ENCODE measurements at regions not wholly inside any gene's neighbourhood (a gene's known extent, or its start where the extent isn't known, plus 50 kb on each side); places are given as distances from the start of the nearest gene placed in this dataset.

GRCh38 chr10:117796130-117796745 is 250.5 kb downstream of the RAB11FIP2 start:
- Histone ChIP-seq H3K36me3 (replicated peaks in 1 of 2; ENCODE audit: control insufficient read depth in 1 of 2, insufficient read depth in 2 of 2, low read length in 2 of 2) (no peaks in the 10 kb centered on the region), H3K4me2 (replicated peaks; ENCODE audit: extremely low read depth, low read length, poor library complexity, severe bottlenecking) (no peak overlapping the region), H3K9ac (ENCODE audit: insufficient read depth, low read length, poor library complexity, severe bottlenecking) (no peak overlapping the region), H2AFZ (ENCODE audit: insufficient read depth, low read depth, low read length, poor library complexity, severe bottlenecking) (no peak overlapping the region), H3K4me1 (ENCODE audit: control insufficient read depth in 1 of 2, insufficient read depth in 2 of 2, low read length in 2 of 2) (no peaks in the 10 kb centered on the region), H3K79me2 (ENCODE audit: insufficient read depth, low read length) (no peaks in the 10 kb centered on the region), H3K27me3 (ENCODE audit: control insufficient read depth in 2 of 2, insufficient read depth in 2 of 2, low read length in 2 of 2) (no peaks in the 10 kb centered on the region), H3K9me3 (replicated peaks in 1 of 2; ENCODE audit: control insufficient read depth in 1 of 2, insufficient read depth in 1 of 2, low read length in 2 of 2) (no peaks in the 10 kb centered on the region), H3K4me3 (replicated peaks in 1 of 3; ENCODE audit: low read depth in 2 of 3, low read length in 3 of 3) (no peak overlapping the region), H3K27ac (ENCODE audit: low read depth in 1 of 2, low read length in 2 of 2) (no peak overlapping the region), H4K20me1 (ENCODE audit: insufficient read depth, low read length) (no peaks in the 10 kb centered on the region)
- no peak for DNase-seq
- Mint-ChIP-seq H3K27me3 (ENCODE audit: low read depth in 3 of 3) (peaks cover 1 to 10% (median 2%) of the 10 kb centered on the region in 3 donors), H3K9me3 (peaks cover 0 to under 1% (median 0%) of the 10 kb centered on the region in 7 donors), H3K36me3 (no peaks in the 10 kb centered on the region), H3K4me3 (no peak overlapping the region), H3K4me1 (no peaks in the 10 kb centered on the region), H3K27ac (no peak overlapping the region)
- intact Hi-C loops (cut with micrococcal nuclease) = no loop called here
- TF ChIP-seq CTCF (IDR thresholded peaks at IDR 0.05) = no peak
- 60% methylated on average over 4 of the region's 11 CpGs for WGBS (ENCODE audit: insufficient coverage)

- no peak overlapping the region for H3K27ac ChIP-seq (ENCODE audit: low read depth in 1 of 2, low read length in 2 of 2)
- Mint-ChIP-seq H3K36me3 (no peaks in the 10 kb centered on the region), H3K9me3 (peaks cover 0 to 3% (median 0%) of the 10 kb centered on the region in 7 donors), H3K27ac (no peak overlapping the region), H3K4me3 (no peak overlapping the region), H3K27me3 (ENCODE audit: low read depth in 3 of 3) (peaks cover 1 to 12% (median 2%) of the 10 kb centered on the region in 3 donors), H3K4me1 (no peaks in the 10 kb centered on the region)
- no peaks in the 10 kb centered on the region for H3K4me1 ChIP-seq (ENCODE audit: control insufficient read depth in 1 of 2, insufficient read depth in 2 of 2, low read length in 2 of 2)
- H3K9me3 ChIP-seq (replicated peaks in 1 of 2; ENCODE audit: control insufficient read depth in 1 of 2, insufficient read depth in 1 of 2, low read length in 2 of 2) = no peaks in the 10 kb centered on the region
- 85% methylated on average over 6 of the region's 10 CpGs for WGBS (ENCODE audit: insufficient coverage)
- H3K79me2 ChIP-seq (ENCODE audit: insufficient read depth, low read length) = no peaks in the 10 kb centered on the region
- no peaks in the 10 kb centered on the region for H3K36me3 ChIP-seq (replicated peaks in 1 of 2; ENCODE audit: control insufficient read depth in 1 of 2, insufficient read depth in 2 of 2, low read length in 2 of 2)
- DNase-seq = no peak
- no peaks in the 10 kb centered on the region for H3K27me3 ChIP-seq (ENCODE audit: control insufficient read depth in 2 of 2, insufficient read depth in 2 of 2, low read length in 2 of 2)
- no peak overlapping the region for H3K4me3 ChIP-seq (replicated peaks in 1 of 3; ENCODE audit: low read depth in 2 of 3, low read length in 3 of 3)
- H4K20me1 ChIP-seq (ENCODE audit: insufficient read depth, low read length) = no peaks in the 10 kb centered on the region
- TF ChIP-seq CTCF (IDR thresholded peaks at IDR 0.05) = no peak
- no peak overlapping the region for H3K9ac ChIP-seq (ENCODE audit: insufficient read depth, low read length, poor library complexity, severe bottlenecking)
- intact Hi-C loops (cut with micrococcal nuclease) = no loop called here
- no peak overlapping the region for H3K4me2 ChIP-seq (replicated peaks; ENCODE audit: extremely low read depth, low read length, poor library complexity, severe bottlenecking)
- H2AFZ ChIP-seq (ENCODE audit: insufficient read depth, low read depth, low read length, poor library complexity, severe bottlenecking) = no peak overlapping the region
These were observed 249.4 kb downstream of the RAB11FIP2 start for GRCh38 chr10:117797296-117797695.

Data from CD14-positive monocyte (primary cell).